Epithelial cell of prostate (primary cell): ENCODE measurements at regions not wholly inside any gene's neighbourhood (a gene's known extent, or its start where the extent isn't known, plus 50 kb on each side); places are given as distances from the start of the nearest gene placed in this dataset.
"Not testable (repeated sequence)": the region's sequence is repeated elsewhere in the genome, so short reads cannot be mapped to it uniquely, and the experiment has no call there.

Experiments
- DNase-seq: peaks from one replicate; pipeline ENCODE4 v3.0.0-alpha.2; 2011; ENCODE audit warnings: low read depth, low spot score
- H3K27ac ChIP-seq: fragments of 450-650 bp; 2 replicates; pipeline ENCODE4 v1.5.1; 2017; ENCODE audit warnings: mild to moderate bottlenecking

DNA sequence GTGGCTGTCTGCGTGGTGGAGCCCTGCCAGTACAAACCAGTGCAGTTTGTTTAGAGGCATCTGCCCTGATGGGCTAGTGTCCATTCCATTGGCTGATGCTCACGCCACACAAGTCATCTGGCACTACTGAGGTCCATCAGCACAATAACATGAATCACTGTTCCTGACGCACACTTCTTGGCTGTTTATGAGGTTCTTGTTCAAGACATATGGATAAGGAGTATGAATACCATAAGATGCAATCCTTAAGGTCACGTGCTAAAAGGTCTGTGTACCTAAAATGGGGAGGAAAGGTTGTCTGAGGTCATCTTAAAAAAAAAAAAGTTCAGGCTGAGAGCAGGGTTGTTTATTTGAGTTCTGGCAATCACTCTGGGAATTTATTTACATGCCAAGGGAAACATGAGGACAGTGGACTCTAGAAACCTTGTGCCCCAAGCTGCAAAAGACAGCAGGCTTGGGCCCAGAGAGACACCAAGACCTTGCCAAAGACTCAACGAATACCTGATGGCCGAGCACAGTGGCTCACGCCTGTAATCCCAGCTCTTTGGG lies 54.1 kb upstream of the SHLD1 start:
- DNase-seq: no peak
- no peak overlapping the region for H3K27ac ChIP-seq

DNA sequence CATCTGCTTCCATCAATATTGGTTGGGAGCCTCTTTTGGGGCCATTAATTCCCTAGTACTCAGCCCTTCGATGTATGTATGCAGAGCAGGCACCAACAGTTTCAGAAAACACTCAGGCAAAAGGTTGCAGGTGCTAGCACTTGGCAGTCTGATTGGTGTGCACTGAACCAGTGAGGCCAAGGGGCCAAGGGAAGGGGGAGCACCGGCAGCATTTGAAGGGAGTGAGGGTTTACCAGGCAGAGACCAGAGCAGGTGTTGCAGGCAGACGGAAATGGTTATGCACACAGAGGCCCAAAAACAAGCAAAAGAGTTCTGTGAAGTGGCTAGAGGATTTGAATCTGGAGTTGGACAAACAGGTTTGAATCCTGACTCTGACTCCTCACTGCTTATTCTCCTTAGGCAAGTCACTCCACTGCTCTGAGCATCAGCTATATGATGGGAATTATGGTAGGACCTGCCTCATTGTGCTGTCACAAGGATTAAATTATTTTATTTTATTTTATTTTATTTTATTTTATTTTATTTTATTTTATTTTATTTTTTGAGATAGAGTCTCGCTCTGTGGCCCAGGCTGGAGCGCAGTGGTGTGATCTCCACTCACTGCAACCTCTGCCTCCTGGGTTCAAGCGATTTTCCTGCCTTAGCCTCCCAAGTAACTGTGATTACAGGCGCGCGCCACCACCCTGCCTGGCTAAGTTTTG lies 58.1 kb upstream of the SHLD1 start:
- H3K27ac ChIP-seq: no peak overlapping the region
- no peak for DNase-seq

GRCh38 chr20:5689463-5689862 lies 60.7 kb upstream of the SHLD1 start:
- DNase-seq: no peak
- no peak overlapping the region for H3K27ac ChIP-seq

GRCh38 chr20:5688431-5688972 lies 61.7 kb upstream of the SHLD1 start:
- no peak overlapping the region for H3K27ac ChIP-seq

DNA sequence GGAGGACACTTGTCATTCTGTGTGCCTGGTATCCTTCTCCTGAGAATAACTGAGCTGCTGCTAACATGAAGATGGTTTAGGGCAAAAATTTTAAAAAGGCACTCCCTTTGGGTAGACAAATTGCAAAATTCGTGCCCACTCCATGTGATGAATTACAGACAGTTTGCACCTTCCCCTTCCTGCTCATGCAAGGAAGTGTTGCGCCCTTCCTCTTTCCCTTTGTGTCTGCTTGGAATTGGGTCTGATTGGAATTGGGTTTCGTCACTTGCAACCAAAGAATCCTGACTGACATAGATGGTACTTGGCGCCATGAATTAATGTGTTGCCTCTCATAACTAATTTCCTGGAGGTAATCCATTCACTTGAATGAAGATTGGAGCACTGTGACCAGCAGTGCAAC lies 62.3 kb upstream of the SHLD1 start:
- DNase-seq: no peak
- no peak overlapping the region for H3K27ac ChIP-seq

More at GRCh38 chr20:5688431-5688972, 61.7 kb upstream of the SHLD1 start:
- DNase-seq: no peak

DNA sequence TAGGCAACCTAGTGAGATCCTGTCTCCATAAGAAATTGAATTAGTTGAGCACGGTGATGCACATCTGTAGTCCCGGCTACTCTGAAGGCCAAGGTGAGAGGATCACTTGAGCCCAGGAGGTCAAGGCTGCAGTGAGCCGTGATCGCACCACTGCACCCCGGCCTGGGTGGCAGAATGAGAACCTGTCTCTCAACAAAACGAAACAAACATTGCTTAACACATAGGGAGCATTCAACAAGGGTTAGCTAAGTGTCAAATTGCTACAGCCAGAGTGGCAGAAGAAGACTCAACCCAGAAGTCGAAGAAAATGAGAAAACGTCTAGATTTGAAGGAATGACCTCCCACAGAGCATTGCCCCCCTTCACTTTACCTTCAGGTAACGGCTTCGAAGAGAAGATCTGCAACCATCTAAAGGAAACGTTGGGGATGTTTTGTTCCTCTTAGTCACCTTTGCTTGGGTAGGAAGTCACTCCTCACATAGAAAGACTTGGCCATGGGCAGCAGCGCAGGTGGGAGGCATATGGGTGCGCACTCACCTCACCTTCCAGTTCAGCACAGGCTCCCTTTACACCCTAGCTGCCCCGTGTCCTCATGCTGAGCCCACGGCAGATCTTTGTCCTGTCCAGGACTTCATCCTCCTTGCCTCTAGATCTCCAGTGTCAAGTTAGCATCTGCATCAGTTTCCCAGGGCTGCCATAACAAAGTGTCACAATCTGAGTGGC lies 63.7 kb upstream of the SHLD1 start:
- no peak overlapping the region for H3K27ac ChIP-seq
- no peak for DNase-seq

GRCh38 chr20:5682556-5682955 lies 67.6 kb upstream of the SHLD1 start:
- not testable (repeated sequence) for H3K27ac ChIP-seq, DNase-seq

DNA sequence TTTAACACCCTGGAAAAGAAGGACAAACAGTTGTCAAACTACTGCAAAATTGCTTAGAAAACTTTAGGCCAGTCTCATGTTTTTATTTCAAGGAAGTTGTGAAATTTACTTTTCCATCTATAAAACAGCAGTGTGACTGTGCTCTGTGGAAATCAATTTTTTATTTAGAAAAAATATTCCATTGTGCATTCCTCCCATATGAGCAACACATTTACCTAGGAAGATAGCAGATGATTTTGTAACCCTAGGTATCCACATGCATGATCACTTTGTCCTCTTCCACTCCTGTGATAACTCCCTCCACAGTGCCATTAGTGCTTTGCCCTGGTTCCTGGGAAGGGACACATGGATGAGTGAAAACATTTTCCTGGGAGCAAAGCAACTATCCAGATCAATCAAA lies 69.4 kb upstream of the GPCPD1 start:
- H3K27ac ChIP-seq: peak overlapping the region; percentile 24
- no peak for DNase-seq

DNA sequence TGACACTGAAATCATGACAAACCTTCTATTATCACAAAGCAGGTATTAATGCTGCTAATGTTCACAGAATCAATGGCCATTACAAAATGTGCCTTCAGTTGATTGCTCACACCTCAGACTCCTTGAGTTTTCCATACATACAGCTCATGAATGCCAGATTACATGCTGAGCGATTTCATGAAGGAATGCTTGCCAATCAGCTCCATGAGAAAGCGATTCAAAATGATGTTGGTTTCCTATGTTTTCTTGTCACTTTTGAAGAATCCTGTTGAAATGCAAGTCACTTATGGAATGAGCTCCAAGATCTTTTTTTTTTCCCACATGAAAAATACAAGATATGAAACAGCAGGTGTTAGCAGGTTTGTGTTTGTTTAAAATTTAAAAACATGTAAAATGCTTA lies 68.0 kb upstream of the GPCPD1 start:
- H3K27ac ChIP-seq: no peak overlapping the region
- DNase-seq: no peak

DNA sequence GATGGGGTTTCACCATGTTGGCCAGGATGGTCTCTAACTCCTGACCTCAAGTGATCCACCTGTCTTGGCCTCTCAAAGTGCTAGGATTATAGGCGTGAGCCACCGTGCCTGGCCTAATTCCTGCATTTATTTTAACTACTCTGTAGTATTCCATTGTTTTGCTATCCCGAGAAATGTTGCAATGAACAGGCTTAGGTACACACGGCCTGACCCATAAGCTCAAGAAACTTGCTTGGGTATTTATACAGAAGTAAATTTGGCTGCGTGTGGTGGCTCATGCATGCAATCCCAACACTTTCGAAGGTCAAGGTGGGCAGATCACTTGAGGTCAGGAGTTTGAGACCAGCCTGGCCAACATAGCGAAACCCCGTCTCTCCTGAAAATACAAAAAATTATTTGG lies 67.1 kb upstream of the GPCPD1 start:
- H3K27ac ChIP-seq, DNase-seq: not testable (repeated sequence)

- no peak for DNase-seq
Measured at GRCh38 chr20:5677389-5677788, 66.6 kb upstream of the GPCPD1 start.

GRCh38 chr20:5675103-5676091 lies 64.6 kb upstream of the GPCPD1 start:
- no peak for DNase-seq

More at GRCh38 chr20:5677389-5677788, 66.6 kb upstream of the GPCPD1 start:
- H3K27ac ChIP-seq: no peak overlapping the region

DNA sequence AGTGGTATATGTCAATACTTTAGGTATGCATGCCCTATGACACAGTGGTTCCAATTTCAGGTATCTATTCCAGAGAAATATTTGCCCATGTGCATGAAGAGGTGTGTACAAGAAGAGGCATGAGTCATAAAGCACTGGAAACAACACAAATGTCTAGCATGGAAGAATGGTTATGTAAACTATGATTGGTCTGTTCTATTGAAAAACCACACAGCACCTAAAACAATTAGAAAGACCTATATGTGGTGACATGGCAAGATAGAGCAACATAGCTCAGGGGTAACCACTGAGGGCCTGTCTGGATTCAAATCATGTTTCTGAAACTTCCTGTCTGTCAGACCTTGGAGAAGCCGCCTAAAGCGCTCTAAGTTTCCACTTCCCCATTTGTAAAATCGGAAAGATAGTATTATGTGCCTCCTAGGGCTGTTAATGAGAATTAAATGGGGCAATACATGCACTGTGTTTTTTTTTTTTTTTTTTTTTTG lies 63.4 kb upstream of the GPCPD1 start:
- peak overlapping the region; percentile 45 for H3K27ac ChIP-seq
- peak; percentile 93 for DNase-seq

More at GRCh38 chr20:5675103-5676091, 64.6 kb upstream of the GPCPD1 start:
- no peak overlapping the region for H3K27ac ChIP-seq

GRCh38 chr20:5670874-5671273 lies 60.1 kb upstream of the GPCPD1 start:
- DNase-seq: no peak
- no peak overlapping the region for H3K27ac ChIP-seq

DNA sequence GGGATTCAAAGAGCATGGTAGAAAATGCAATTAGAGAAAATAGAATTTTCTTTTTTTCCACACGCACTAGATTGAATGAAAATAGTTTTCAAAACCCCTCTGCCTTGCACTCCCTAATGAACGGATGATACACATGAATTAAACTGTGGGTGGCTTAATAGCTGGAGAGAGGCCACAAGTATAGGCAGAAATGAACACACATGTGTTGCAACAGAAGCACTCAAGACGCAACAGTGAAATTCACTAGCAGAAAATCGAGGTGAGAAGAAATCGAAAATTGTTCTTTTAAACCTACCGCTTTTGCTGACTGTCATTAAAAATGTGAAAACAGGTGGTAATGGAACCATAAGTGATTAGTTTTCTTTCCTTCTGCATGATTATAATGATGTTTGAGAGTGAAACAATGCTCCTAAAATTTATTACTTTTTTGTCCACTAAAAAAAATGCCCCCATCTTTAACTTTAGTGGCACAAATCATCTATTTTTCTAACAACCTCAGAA lies 59.3 kb upstream of the GPCPD1 start:
- H3K27ac ChIP-seq: no peak overlapping the region
- DNase-seq: no peak

- peak; percentile 88 for DNase-seq
- H3K27ac ChIP-seq: peak overlapping the region; percentile 64
Measured at GRCh38 chr20:5668529-5668868, 57.7 kb upstream of the GPCPD1 start.

- DNase-seq: no peak
- peak overlapping the region; percentile 64 for H3K27ac ChIP-seq
Measured at GRCh38 chr20:5667705-5668528, 57.1 kb upstream of the GPCPD1 start.

GRCh38 chr20:5665417-5665816 lies 54.6 kb upstream of the GPCPD1 start:
- H3K27ac ChIP-seq: no peak overlapping the region
- no peak for DNase-seq

DNA sequence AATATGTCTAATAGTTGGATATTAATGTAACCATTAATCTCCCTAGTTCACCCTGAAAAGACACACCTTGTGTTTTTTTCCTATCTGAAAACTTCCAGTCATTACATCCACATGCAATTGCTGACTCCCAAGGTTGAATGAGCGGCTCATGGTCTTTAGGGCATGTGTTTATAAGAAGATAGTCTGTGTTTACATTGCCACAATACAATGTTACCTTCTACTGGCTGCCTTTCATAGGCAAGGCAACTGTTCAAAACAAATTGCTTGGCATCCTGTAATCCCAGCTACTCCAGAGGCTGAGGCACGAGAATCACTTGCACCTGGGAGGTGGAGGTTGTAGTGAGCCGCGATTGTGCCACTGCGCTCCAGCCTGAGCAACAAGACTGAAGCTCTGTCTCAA lies 52.6 kb upstream of the GPCPD1 start:
- no peak for DNase-seq
- H3K27ac ChIP-seq: no peak overlapping the region
